ENCODE measurements at regions not wholly inside any gene's neighbourhood (a gene's known extent, or its start where the extent isn't known, plus 50 kb on each side); places are given as distances from the start of the nearest gene placed in this dataset.

DNA sequence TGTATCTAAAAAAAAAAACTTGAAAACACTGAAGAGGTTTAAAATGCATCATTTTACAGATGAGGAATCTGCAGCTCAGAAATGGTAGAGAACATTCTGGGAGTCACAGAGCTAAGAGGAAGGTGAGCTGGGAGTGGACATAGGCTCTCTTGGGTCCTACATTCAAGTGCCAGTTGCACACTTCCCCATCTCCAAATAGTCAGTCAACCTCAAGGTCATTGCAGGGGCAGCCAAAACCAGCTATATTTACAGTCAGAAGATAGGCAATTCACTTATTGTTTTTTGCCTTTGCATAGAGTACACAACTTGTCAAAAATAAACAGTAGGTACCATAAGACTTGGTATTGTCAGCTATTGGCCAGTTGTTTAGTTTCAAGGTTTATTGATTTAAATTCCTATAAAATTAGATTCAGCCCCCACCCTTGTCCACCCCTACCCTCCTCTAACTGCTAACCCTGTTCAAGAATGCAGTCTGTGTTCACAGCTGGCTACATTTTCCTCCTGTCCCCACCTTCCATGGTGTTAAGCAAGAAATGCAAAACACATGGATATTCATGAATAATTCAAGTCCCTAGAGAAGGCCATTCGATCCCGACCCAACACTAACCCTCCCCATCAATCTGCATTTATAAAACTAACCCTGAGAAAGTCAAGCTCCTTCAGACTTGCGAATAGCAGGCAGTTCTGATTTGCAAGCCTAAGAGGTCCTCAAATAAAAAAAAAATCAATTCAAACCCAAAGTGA is 567.0 kb upstream of the MCTP2 start:
- H3K4me1 ChIP-seq = no peaks in the 10 kb centered on the region
- peak overlapping the region in 1 of 4 donors; percentile 32 for H3K27ac ChIP-seq
- H3K27me3 ChIP-seq = no peaks in the 10 kb centered on the region
- intact Hi-C loops (cut with DNase I; ENCODE audit: low total_unique reads) (no loop called here), in situ Hi-C loops (cut with MboI; ENCODE audit: low sequenced_read_pairs in 4 of 4) (no loop called here)
- no peak overlapping the region for H3K4me3 ChIP-seq
- ATAC-seq (no peak), DNase-seq (no peak)
- H3K9me3 ChIP-seq = no peaks in the 10 kb centered on the region
- TF ChIP-seq, protein P1, sequence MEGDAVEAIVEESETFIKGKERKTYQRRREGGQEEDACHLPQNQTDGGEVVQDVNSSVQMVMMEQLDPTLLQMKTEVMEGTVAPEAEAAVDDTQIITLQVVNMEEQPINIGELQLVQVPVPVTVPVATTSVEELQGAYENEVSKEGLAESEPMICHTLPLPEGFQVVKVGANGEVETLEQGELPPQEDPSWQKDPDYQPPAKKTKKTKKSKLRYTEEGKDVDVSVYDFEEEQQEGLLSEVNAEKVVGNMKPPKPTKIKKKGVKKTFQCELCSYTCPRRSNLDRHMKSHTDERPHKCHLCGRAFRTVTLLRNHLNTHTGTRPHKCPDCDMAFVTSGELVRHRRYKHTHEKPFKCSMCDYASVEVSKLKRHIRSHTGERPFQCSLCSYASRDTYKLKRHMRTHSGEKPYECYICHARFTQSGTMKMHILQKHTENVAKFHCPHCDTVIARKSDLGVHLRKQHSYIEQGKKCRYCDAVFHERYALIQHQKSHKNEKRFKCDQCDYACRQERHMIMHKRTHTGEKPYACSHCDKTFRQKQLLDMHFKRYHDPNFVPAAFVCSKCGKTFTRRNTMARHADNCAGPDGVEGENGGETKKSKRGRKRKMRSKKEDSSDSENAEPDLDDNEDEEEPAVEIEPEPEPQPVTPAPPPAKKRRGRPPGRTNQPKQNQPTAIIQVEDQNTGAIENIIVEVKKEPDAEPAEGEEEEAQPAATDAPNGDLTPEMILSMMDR (IDR thresholded peaks at IDR 0.05 in 4 of 5, conservative IDR thresholded peaks at IDR 0.05 in 1 of 5) = no peak
- no peak for TF ChIP-seq POLR2A (IDR thresholded peaks at IDR 0.05)
- H3K36me3 ChIP-seq = no peaks in the 10 kb centered on the region

DNA sequence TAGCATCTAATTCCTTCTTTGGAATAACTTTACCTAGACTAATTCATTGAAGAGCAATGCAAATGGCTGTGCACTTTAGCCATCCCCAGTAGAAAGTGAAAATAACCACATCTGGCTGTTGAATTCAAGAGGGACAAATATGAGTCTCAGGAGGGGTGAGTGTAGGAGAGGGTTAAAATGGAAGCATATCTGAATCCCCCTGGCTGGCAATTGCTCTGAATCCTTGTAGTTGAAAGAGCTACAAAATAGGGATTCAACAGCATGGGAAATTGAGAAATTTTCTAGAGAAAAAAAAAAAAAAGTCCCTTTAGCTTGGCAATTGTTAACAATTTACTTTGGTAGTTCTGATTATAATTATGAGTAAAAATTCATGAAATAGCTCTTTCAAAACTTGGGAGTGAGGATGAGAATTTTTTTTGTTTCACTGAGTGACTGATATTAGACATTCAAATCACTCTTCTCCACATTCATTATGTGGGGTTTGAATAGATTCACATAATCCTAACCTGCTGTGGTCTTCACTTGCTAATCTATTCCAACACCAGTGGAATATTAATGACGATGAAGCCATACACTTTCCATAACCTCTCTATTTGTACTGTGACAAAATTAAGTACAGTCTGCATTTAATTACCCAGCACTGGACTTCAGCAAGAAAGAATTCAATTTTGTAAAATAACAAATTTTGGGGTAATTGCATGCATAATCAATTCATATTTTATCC is 569.0 kb upstream of the MCTP2 start:
- Histone ChIP-seq H3K4me3 (no peak overlapping the region), H3K27ac (no peak overlapping the region), H3K9me3 (no peaks in the 10 kb centered on the region), H3K4me1 (no peaks in the 10 kb centered on the region), H3K27me3 (no peaks in the 10 kb centered on the region), H3K36me3 (no peaks in the 10 kb centered on the region)
- intact Hi-C loops (cut with DNase I; ENCODE audit: low total_unique reads) = no loop called here
- no peak for DNase-seq
- TF ChIP-seq POLR2A (IDR thresholded peaks at IDR 0.05) = no peak
- TF ChIP-seq, protein P1 (IDR thresholded peaks at IDR 0.05 in 4 of 5, conservative IDR thresholded peaks at IDR 0.05 in 1 of 5) = no peak
- in situ Hi-C loops (cut with MboI; ENCODE audit: low sequenced_read_pairs in 4 of 4) = no loop called here
- no peak for ATAC-seq

DNA sequence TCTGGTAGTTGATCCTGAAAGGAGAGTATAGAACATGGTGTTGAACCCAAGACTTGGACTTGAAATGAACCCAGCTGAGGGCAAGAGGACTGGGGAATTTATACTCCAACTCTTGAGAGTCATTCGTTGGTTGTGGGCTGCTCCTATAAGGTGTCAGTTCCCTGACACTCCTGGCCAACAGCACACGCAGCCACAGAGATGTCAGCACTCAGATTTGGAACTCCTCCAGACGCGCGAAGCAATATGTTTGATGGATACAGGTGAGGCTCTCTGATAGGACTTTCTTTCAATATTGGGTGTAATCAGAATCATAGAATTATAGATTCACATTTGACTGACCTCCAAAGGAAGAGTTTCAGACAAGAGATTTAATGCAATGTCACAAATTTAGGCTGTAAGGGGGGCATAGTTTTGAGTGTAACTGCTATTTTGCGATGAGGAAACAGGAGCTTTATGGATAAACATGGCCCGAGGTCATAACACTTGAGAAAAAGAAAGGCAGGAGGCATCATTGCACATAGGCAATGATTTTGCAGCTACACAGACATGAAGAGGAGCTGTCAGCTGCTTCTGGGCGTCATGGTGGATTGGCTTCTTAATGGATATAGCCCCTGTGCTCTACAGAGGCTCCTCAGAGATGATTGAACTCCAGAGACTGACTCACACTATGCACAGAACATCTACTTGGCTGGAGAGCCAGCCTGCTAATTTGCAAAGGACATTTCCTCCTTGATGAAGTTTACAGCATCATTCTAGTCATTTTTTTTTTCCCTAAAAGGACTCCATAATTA is 569.2 kb upstream of the RGMA start:
- Histone ChIP-seq H3K36me3 (no peaks in the 10 kb centered on the region), H3K9me3 (no peaks in the 10 kb centered on the region), H3K27me3 (no peaks in the 10 kb centered on the region), H3K27ac (no peak overlapping the region), H3K4me3 (no peak overlapping the region), H3K4me1 (no peaks in the 10 kb centered on the region)
- ATAC-seq = no peak
- in situ Hi-C loops (cut with MboI; ENCODE audit: low sequenced_read_pairs in 4 of 4) (no loop called here), intact Hi-C loops (cut with DNase I; ENCODE audit: low total_unique reads) (no loop called here)
- DNase-seq = no peak
- no peak for TF ChIP-seq POLR2A (IDR thresholded peaks at IDR 0.05)
- TF ChIP-seq, protein P1 (IDR thresholded peaks at IDR 0.05 in 4 of 5, conservative IDR thresholded peaks at IDR 0.05 in 1 of 5) = no peak

- ATAC-seq = no peak
- no peak for TF ChIP-seq POLR2A (IDR thresholded peaks at IDR 0.05)
- TF ChIP-seq, protein P1 (IDR thresholded peaks at IDR 0.05 in 4 of 5, conservative IDR thresholded peaks at IDR 0.05 in 1 of 5) = no peak
- no peaks in the 10 kb centered on the region for H3K4me1 ChIP-seq
- H3K9me3 ChIP-seq = no peaks in the 10 kb centered on the region
- H3K27ac ChIP-seq = no peak overlapping the region
- no peaks in the 10 kb centered on the region for H3K27me3 ChIP-seq
- DNase-seq = no peak
- H3K4me3 ChIP-seq = no peak overlapping the region
- intact Hi-C loops (cut with DNase I; ENCODE audit: low total_unique reads) (no loop called here), in situ Hi-C loops (cut with MboI; ENCODE audit: low sequenced_read_pairs in 4 of 4) (no loop called here)
- no peaks in the 10 kb centered on the region for H3K36me3 ChIP-seq
Observed at GRCh38 chr15:93656041-93656440, 567.0 kb upstream of the RGMA start.

All from gastrocnemius medialis (tissue), 4 donors.